HG03108 (cell line): ENCODE measurements at regions not wholly inside any gene's neighbourhood (a gene's known extent, or its start where the extent isn't known, plus 50 kb on each side); places are given as distances from the start of the nearest gene placed in this dataset.

Experiments used
- ATAC-seq: cut with Tn5 transposase; IDR thresholded peaks from one replicate; pipeline ENCODE4 v1.9.1; 2021; ENCODE audit warnings: moderate library complexity; ENCODE audit not compliant: unreplicated experiment

DNA sequence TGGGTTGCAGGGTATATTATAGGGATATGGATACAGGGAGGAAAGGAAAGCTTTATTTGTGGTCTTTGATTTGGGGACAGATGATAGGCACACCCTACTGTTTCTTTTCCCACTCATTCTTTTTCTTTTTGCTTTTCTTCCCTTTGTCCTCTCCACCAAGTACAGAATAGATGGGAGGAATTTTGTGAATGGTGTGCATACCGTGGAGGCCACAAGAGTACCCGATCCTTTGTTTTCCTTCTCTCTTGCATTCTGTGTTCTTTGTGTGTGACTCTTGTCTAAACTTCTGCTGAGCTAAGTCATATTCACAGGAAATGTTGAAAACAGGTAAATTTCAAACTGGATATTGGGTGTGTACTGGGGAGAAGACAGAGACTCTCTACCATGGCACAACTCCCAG lies 321.4 kb upstream of the SLC8A1 start:
- ATAC-seq, result no peak

DNA sequence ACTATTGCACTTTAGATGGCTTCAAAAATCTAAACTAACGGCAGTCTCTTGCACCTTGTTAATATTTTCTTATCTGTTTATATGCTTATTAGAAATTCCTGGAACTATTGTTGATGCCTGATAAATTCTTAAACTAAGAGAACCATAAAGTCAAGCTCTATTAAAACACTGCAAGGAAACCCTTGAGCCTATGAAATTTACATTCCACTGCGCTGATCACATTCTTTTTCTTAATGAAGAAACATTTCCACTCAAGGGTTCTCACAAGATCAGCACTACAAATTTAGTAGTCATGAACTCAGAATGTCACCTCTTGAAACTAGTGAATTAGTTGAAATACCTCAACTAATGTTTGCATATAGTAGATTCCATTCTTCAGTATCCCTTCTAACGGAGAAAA lies 331.8 kb upstream of the SLC8A1 start:
- ATAC-seq, result no peak

DNA sequence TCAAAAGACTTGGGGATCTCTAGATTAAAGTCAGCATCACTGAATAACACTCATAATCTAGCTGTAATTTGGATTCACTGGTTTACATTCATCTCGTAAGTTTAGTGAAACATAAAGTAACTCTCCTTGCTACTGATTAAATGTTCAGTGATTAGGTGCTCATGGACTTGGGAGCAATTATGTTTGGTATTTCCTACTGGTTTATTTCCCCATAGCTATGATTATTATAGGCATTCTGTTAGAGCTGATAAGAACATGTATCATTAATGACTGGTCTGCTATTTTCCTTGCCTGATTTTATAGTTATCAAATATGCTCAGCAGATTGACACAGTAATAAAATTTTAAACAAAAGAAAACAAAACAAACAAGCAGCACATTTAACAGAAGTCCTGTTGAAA lies 334.7 kb upstream of the SLC8A1 start:
- ATAC-seq, result no peak

DNA sequence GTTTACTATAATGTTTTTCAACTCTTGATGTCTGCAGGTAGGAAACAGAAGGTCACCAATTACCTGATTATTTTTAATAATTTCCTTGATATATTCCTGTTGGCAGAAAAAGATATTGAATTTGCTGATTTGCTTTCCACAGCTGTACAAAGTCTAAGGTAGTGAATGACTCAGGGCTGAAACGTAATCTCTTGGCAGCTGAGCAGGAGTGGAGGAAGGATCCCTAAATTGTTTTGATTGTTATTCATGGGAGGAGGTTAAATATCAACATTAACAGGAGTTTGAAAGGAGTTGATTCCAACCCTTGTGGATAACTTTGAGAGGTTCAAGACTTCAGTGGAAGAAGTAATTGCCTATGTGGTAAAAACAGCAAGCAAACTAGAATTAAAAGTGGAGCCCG lies 345.2 kb upstream of the SLC8A1 start:
- no peak for ATAC-seq

DNA sequence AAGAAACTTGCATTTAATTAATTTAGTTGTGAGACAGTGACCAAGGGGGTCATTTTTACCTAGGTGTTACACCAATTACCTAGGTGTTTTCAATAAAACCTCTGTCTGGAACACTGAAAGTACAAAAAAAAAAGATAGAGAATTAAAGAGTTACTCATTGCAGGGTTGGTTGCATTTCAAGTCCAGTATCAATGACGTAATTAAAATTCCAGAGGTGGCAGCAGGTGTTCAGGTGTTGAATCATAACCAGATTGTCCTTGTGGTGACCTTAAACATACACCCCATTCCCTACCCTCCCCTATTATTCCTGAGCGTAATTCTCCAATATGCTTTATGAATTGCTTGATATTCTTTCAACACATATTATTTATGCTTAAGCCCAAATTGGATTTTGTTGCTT lies 352.0 kb upstream of the SLC8A1 start:
- ATAC-seq, result no peak

DNA sequence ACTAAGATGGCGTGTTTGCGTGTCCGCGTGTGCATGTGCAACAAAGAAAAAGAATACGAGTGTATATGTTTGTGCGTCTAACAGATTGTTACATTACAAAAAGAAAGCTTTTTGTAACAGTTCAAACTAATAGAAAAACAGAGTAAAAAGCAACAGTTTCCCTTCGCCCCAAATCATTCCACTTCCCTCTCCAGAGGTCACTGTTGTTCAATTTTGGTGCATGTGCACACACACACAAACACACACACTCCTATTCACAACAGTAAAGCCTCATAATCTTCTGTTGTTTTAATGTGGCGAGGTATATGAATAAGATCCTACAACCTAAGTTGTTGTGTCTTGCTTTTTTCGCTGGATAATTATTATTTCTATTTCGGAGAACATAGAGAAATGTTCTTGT lies 357.3 kb upstream of the SLC8A1 start:
- no peak for ATAC-seq

DNA sequence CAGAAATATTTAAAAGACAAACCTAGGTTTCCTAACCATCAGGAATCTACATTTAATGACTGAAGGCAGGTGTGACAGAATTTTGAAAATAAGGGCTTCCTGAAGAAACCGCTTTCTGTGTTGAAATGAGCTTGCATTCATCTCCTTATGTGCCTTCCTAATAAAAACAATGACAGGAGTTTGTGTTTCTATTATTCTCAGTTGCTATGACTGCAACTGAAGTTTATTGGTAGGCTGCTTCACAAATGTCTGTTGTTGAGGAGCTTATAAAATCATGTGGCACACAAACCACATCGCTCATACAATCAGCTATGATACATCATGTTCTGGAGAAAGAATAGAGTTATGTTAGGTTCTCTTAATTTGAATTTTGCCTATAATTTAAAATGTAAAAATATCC lies 362.7 kb upstream of the SLC8A1 start:
- no peak for ATAC-seq

DNA sequence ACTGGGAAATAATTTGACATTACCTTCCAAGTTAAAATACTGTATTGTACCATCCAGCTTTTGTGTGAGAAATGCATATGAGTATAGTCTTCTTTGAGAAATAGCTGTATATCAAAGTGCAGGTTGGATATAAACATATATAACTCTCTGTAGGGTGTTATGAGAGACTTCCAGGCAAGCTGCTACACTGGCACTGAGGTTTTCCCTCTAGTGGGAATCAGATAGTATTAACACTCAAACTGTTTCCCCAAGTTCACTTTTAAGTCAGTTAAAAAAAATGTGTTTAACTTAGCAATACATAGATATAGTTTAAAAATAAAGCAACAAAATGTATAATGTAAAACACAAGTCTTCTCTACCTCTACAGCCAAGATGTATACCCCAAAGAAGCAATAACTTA lies 368.4 kb upstream of the SLC8A1 start:
- no peak for ATAC-seq

DNA sequence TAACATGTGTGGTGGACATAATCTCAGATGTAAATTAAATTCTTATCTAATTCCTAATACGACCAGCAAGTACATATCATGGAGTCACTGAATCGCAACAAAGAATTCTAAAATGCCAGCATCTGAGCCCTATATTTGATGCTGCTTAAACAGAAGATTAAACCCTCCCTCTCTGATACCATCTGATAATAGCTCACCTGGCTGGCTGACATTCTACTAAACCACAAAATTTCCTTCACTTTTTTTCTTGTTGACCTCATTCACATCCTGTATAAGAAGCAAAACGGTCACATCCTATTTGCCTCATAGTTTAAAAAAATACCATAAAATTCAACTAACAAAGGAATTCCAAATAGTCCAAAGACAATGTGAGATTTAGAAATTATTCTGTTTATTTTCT lies 371.6 kb upstream of the SLC8A1 start:
- no peak for ATAC-seq

DNA sequence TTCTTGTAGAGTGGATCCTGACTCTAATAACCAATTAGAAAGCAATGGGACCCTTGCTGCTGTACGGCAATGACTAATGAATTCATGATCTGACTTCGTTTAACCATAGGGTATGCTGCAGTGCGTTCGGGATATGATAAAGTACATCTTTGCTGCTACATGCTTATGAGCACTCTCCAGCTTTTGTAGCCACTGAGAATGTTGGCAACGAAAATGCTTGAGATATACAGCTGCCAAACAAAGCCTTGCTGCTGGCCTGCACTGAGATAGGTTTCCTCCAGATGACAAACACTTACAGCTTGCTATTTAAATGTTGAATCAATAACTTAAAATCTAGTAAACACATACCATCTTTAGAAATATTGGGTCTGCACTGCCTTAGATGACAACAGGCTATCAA lies 372.4 kb upstream of the SLC8A1 start:
- no peak for ATAC-seq

DNA sequence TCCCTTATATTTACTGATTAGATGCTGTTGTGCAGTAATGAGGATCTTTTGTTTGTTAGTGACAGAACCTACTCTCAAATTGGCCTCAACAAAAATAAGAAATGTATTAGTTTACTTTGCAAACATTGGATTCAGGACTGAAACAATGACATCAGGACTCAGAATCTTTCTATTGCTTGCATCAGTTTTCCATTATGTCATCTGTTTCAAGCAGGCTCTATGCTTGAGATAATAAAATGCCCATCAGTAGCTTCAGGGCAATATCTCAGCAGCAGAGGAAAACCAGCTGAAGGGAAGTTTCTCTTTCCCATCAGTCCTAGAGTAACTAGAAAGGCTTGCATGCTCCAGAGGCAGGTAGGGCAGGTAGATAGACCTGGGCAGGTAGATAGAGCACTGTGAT lies 375.5 kb upstream of the SLC8A1 start:
- ATAC-seq, result no peak

DNA sequence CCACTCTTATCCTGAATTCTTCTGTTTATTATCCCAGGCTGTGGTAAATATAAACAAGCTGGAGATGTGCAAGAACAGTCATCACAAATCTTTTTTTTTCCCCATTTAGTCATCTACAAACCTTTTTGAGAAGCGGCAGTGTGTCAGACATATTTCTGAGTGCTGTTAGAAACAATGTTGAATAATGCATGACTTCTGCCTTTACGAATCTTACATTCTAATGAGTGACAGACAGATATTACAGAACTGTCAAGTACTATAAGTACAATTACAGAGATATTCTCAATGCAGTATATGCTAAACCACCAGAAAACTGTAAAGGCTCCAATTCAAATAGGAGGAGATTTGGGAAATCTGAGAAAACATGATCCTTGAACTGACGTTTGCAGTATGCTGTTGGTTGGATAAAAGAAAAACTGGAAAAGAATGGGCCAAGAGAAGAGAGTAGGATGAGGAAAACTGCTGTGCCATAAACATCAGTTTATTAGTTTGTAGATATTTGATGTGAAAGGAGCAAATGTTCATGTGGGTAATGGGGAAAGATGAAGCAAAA lies 379.5 kb upstream of the SLC8A1 start:
- no peak for ATAC-seq

DNA sequence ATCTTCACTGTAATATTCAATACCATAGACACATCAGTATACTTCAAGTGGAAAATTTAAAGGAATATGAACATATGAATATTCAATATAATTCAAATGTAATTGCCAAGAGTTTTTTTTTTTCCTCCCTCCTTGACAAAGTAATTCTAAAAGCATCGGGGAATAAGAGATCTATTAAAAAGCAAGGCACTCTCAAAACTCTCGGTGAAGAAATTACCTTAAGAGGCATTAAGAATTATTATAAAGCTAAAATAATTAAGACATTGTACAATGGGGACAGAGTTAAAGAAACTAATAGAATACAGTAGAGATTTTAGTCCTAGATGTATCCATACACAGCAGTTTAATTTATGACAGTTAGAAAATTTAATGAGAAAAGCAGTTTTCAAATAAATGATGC lies 390.0 kb upstream of the SLC8A1 start:
- no peak for ATAC-seq

DNA sequence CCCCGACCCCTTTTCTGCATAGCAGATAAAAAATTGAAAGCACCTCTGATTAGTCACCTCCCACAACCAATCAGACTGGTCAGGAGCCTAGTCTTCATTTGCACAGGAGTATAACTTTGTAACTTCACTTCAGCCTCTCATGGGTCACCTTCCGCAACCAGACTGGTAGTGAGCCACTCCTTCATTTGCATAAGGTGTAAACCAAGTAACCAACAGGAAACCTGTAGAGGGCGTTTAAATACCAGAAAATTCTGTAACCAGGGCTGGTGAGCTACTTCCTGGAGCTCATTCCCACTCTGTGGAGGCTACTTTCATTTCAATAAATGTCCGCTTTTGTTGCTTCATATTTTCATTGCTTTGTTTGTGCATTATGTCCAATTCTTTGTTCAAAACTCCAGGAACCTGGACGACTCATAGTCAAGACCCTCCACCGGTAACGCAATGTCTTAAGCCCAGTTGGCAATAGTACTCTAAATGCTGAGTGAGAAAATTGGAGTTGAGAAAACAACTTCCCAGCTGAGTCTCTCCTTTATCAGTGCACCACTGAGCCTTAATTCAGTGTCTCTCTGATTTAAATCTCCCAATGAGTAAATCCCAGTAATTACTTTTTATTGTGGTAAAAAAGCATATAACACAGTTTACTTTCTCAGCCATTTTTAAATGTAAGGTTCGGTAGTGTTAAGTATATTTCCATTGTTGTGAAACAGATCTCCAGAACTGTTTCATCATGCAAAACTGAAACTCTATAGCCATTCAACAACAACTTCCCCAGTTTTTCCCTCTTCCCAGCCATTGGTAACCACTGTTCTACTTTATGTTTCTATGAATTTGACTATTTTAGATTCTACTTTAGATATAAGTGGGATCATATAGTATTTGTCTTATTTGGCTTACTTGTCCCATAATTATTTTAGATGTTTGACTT lies 392.7 kb upstream of the SLC8A1 start:
- ATAC-seq, result no peak

DNA sequence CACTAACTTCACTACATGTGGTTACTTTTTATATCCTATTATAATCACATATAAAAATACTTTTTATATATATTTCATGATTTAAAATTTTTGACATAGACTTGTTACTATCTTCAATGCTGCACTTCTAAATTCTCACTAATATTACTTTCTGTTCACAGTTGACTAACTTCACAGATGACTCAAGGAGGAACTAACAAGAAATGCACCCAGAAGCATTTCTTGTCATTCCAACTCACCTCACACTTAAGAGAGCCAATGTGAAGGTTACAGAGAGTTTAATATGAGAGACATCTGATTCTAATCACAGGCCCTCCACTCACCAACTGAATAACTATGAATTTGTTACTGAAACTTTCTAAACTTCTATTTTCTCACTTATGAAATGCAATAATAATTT lies 399.8 kb upstream of the SLC8A1 start:
- ATAC-seq, result no peak

DNA sequence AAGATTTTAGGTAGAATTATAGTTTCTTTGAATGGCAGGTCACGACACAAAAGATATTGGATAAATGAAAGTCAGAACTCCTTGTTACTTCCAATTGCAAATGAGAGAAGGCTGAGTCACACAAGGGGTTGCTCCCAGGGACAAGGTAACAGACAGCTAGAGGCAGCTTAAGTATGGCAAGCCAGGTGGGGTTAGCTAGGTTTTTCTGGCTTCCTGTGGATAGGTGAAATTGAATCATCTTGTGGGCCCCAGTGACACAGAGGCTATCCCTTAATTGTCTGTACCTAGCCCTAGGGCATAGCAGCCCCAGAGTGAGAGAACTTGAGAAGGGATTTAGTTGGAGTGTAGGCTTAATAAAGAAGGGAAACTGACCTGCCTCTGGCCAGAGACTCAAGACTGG lies 407.7 kb upstream of the SLC8A1 start:
- no peak for ATAC-seq

DNA sequence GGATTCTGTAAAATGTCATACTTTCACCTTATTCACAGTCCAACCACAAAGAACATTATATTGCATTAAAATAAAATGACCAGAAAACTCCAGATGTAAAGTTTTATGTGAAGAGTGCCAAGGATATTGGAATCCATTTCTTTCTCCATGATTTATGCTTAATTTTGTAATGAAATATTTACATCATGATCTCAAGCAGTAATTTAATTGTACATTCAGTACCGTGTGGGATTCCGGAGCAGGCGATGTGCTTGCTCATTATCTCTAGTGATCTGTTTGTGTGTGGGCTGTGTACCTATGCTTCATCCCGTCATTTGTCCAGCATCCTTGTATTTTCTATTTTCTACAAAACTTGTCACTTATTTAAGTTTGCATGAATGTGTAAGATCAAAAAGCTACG lies 415.9 kb upstream of the SLC8A1 start:
- ATAC-seq, result no peak

DNA sequence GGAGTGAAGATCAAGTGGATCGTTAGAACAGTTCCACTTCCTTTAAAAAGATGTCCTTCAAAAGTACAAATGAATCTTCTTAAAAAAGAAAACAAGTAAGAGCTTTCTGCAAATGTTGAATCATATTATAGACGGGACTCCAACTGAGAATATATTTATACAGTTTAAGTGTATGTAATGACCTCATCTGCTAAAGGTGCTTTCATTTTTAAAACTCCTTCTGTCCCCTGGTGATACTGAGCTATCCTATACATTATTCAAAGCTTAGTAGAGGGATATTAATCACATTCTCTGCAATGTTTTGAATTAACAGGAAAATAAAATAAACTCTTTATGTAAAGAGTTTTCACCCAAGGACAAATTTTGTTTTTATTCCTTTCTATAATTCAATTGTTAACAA lies 420.7 kb upstream of the SLC8A1 start:
- ATAC-seq, result no peak

DNA sequence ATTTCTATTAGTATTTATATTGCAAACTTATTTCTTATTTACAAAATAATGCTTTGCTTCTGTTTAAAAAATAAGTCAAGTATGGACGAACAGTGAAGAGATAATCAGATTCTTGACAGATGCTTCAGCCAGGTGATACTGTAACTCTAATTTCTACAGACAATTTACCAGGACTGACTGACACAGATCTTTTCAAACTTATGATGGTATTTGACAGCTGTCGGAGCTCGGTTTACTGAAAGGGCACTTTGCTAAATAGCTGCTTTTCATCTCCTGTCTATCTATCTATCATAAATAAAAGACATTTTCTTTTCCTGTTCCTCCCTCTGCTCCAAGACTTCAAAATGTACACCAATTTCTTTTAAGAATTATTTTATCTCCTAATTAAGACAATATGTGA lies 422.5 kb upstream of the SLC8A1 start:
- no peak for ATAC-seq

DNA sequence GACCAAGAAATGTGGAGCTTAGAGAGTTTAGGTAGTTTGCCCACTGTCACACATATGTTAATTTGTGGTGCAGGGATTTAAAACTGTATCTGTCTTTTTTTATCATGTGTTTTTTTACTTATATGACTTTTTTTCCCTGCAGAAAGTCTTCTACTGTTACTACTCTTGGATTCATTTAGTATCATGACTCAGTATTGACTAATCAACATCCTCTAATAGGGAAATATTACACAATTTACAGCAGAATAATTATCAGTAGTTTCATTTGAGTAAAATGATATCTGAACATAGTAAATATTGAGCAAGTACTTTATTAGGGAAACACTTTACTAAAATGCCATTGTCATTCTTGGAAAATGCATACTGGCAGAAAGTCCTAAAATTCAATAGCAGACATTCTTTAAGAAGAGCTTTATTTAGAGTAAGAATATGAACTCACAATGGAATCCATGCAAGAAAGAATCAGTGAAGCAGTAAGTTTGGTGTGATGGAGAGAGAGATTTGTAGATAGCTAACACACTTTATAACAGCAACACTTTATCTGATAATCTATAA lies 425.9 kb upstream of the SLC8A1 start:
- no peak for ATAC-seq

DNA sequence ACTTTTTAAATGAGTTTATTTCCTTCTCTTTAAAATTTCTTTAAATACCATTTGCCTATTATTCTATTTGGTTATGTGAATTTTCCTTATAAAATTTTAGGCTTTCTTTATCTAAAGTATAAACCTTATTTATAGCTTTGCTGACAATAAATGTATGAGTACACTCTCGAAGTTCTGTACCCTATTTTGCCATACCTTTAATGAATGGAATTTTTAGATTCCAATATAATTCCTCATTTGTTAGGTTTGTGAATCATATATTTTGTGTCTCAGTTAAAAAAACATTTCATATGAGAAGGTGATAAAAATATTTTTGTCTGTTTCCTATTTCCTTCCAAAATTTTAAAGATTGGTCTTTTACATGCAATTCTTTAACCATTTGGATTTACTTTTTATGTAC lies 427.4 kb upstream of the SLC8A1 start:
- ATAC-seq, result no peak

DNA sequence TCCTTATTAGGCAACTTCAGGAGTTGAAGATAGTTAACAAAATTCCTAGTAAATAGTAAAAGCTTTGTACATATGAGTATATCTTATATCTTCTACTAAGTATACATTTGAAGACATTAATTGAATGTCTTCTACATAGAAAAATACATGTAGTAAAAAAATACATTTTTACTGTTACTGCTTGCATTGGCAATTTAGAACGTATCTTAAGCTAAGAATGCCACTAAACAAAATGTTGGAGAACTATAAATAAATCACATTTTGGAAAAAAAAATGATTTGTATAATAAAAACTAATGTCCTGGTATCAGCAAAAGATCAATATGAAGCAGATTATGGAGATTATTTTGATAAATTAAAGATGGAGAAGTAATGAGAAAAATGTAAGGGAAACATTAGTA lies 434.2 kb upstream of the SLC8A1 start:
- ATAC-seq, result no peak

DNA sequence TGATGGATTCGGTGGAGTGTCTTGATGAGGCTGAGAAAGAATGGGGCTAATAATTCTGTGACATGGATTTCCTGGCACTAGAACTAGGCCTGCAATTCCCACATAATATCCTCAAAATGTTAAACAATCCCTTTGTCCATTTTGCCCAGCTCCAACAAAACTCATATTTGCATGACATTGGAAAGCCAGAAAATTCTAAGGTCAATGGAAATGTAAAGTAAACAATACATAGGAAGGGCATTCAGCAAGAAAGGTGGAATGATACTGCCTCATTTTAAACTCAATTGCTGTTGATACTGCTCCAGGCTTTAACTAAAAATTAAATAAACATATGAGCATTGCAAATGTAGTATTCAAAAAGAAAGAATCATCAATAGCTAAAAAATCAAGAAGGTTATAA lies 434.8 kb upstream of the SLC8A1 start:
- no peak for ATAC-seq
